GM21786 (cell line): ENCODE measurements at regions not wholly inside any gene's neighbourhood (a gene's known extent, or its start where the extent isn't known, plus 50 kb on each side); places are given as distances from the start of the nearest gene placed in this dataset.

ENCODE experiments used
- ATAC-seq: cut with Tn5 transposase; IDR thresholded peaks from one replicate; pipeline ENCODE4 v1.9.1; 2021; ENCODE audit not compliant: unreplicated experiment

- ATAC-seq: no peak
These were observed 121.8 kb upstream of the ADRA1D start for GRCh38 chr20:4370851-4371250.

GRCh38 chr20:4369798-4370124, 120.7 kb upstream of the ADRA1D start:
- peak; percentile 55 for ATAC-seq

- ATAC-seq: no peak
These were observed 120.2 kb upstream of the ADRA1D start for GRCh38 chr20:4369119-4369797.

- ATAC-seq: no peak
These were observed 117.0 kb upstream of the ADRA1D start for GRCh38 chr20:4366076-4366475.

GRCh38 chr20:4358552-4358951, 109.5 kb upstream of the ADRA1D start:
- no peak for ATAC-seq

GRCh38 chr20:4352348-4352747, 103.3 kb upstream of the ADRA1D start:
- ATAC-seq: no peak

GRCh38 chr20:4350096-4350495, 101.0 kb upstream of the ADRA1D start:
- no peak for ATAC-seq

GRCh38 chr20:4344670-4345069, 95.6 kb upstream of the ADRA1D start:
- ATAC-seq: no peak

- no peak for ATAC-seq
These were observed 93.5 kb upstream of the ADRA1D start for GRCh38 chr20:4342609-4343008.

- ATAC-seq: no peak
These were observed 92.9 kb upstream of the ADRA1D start for GRCh38 chr20:4341804-4342485.

- ATAC-seq: no peak
These were observed 86.6 kb upstream of the ADRA1D start for GRCh38 chr20:4335722-4336121.

- ATAC-seq: no peak
These were observed 83.2 kb upstream of the ADRA1D start for GRCh38 chr20:4332121-4332860.

GRCh38 chr20:4330011-4330410, 80.9 kb upstream of the ADRA1D start:
- no peak for ATAC-seq

- no peak for ATAC-seq
These were observed 80.1 kb upstream of the ADRA1D start for GRCh38 chr20:4329232-4329631.

GRCh38 chr20:4328541-4328940, 79.5 kb upstream of the ADRA1D start:
- no peak for ATAC-seq

GRCh38 chr20:4327956-4328355, 78.9 kb upstream of the ADRA1D start:
- no peak for ATAC-seq

GRCh38 chr20:4326195-4327065, 77.3 kb upstream of the ADRA1D start:
- ATAC-seq: no peak

GRCh38 chr20:4325548-4326187, 76.6 kb upstream of the ADRA1D start:
- ATAC-seq: no peak

GRCh38 chr20:4324611-4325243, 75.6 kb upstream of the ADRA1D start:
- no peak for ATAC-seq

- no peak for ATAC-seq
These were observed 73.4 kb upstream of the ADRA1D start for GRCh38 chr20:4322499-4322898.
